GM12865 (cell line): ENCODE measurements at regions not wholly inside any gene's neighbourhood (a gene's known extent, or its start where the extent isn't known, plus 50 kb on each side); places are given as distances from the start of the nearest gene placed in this dataset.

Experiments used
- DNase-seq: peaks from one replicate; pipeline ENCODE4 v3.0.0; 2010; ENCODE audit warnings: low read depth
- H3K4me3 ChIP-seq: 2 replicates; pipeline ENCODE4 v1.5.1; 2011; ENCODE audit warnings: mild to moderate bottlenecking, low read depth, low read length, control low read depth
- CTCF ChIP-seq: IDR thresholded peaks from 2 replicates; pipeline ENCODE4 v1.5.1; 2011; ENCODE audit warnings: low read length, control low read depth, low read depth, inconsistent platforms; ENCODE audit not compliant: insufficient read depth; ENCODE audit errors: missing control alignments

GRCh38 chr17:52738791-52739190, 580.3 kb upstream of the CA10 start:
- TF ChIP-seq CTCF, result no peak
- no peak overlapping the region for H3K4me3 ChIP-seq
- no peak for DNase-seq

- no peak for TF ChIP-seq CTCF
- no peak overlapping the region for H3K4me3 ChIP-seq
Observed at GRCh38 chr17:52737071-52737470, 578.6 kb upstream of the CA10 start.

GRCh38 chr17:52732841-52733240, 574.3 kb upstream of the CA10 start:
- no peak for TF ChIP-seq CTCF
- no peak for DNase-seq
- no peak overlapping the region for H3K4me3 ChIP-seq

More at GRCh38 chr17:52737071-52737470, 578.6 kb upstream of the CA10 start:
- DNase-seq, result no peak

- no peak for TF ChIP-seq CTCF
- DNase-seq, result no peak
- no peak overlapping the region for H3K4me3 ChIP-seq
Observed at GRCh38 chr17:52724578-52724977, 566.1 kb upstream of the CA10 start.

GRCh38 chr17:52721910-52722309, 563.4 kb upstream of the CA10 start:
- no peak for TF ChIP-seq CTCF
- no peak overlapping the region for H3K4me3 ChIP-seq
- DNase-seq, result no peak

- no peak for DNase-seq
- TF ChIP-seq CTCF, result no peak
- H3K4me3 ChIP-seq, result no peak overlapping the region
Observed at GRCh38 chr17:52710363-52710901, 551.9 kb upstream of the CA10 start.

- TF ChIP-seq CTCF, result no peak
- no peak for DNase-seq
- H3K4me3 ChIP-seq, result no peak overlapping the region
Observed at GRCh38 chr17:52709724-52710123, 551.2 kb upstream of the CA10 start.
